ENCODE measurements at regions not wholly inside any gene's neighbourhood (a gene's known extent, or its start where the extent isn't known, plus 50 kb on each side); places are given as distances from the start of the nearest gene placed in this dataset.

DNA sequence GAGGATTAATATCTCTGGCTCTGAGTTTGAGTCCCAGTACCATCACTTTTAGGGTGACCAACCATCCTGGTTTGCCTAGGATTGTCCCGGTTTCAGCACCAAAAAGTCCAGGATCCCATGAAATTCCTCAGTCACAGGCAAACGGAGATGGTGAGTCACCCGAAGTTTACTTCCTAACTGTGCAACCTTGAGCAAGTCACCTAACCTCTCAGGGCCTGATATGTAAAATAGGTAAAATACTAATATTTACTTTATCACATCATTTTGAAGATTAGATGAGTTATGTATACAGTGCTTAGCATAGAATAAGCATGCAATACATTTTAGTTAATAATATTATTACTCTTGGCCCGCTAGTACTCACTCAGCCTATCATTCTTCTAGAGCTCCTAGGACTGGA is 91.1 kb upstream of the KCNMB2 start:
- Histone ChIP-seq H3K4me3 (ENCODE audit: low read length) (no peak overlapping the region), H4K20me1 (ENCODE audit: control insufficient read depth, insufficient read depth, low read depth, low read length) (no peaks in the 10 kb centered on the region), H3K27ac (ENCODE audit: low read depth, low read length) (no peak overlapping the region), H3K79me2 (ENCODE audit: control insufficient read depth, low read length) (no peaks in the 10 kb centered on the region), H3K4me2 (ENCODE audit: low read length) (no peak overlapping the region), H3K36me3 (ENCODE audit: control insufficient read depth, low read length) (0 out of 2 replicates have a peak, but pooled peaks cover 3% of the 10 kb centered on the region), H3K4me1 (ENCODE audit: control insufficient read depth, low read length) (peaks cover 27% of the 10 kb centered on the region), H3K27me3 (ENCODE audit: control insufficient read depth, low read length) (no peaks in the 10 kb centered on the region), H3K9me2 (replicated peaks; ENCODE audit: control insufficient read depth, low read length) (no peaks in the 10 kb centered on the region), H3K9me3 (ENCODE audit: control insufficient read depth, insufficient read depth, low read length) (peaks cover 9% of the 10 kb centered on the region; the same call in 1 of the 2 replicates), H3F3A (ENCODE audit: control insufficient read depth, insufficient read depth) (no peaks in the 10 kb centered on the region)
- TF ChIP-seq, protein P1, sequence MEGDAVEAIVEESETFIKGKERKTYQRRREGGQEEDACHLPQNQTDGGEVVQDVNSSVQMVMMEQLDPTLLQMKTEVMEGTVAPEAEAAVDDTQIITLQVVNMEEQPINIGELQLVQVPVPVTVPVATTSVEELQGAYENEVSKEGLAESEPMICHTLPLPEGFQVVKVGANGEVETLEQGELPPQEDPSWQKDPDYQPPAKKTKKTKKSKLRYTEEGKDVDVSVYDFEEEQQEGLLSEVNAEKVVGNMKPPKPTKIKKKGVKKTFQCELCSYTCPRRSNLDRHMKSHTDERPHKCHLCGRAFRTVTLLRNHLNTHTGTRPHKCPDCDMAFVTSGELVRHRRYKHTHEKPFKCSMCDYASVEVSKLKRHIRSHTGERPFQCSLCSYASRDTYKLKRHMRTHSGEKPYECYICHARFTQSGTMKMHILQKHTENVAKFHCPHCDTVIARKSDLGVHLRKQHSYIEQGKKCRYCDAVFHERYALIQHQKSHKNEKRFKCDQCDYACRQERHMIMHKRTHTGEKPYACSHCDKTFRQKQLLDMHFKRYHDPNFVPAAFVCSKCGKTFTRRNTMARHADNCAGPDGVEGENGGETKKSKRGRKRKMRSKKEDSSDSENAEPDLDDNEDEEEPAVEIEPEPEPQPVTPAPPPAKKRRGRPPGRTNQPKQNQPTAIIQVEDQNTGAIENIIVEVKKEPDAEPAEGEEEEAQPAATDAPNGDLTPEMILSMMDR (IDR thresholded peaks at IDR 0.05; ENCODE audit: low read depth, low read length, poor library complexity, severe bottlenecking) = no peak
- TF ChIP-seq EZH2phosphoT487 (IDR thresholded peaks at IDR 0.05; ENCODE audit: borderline replicate concordance, low read length) = no peak

DNA sequence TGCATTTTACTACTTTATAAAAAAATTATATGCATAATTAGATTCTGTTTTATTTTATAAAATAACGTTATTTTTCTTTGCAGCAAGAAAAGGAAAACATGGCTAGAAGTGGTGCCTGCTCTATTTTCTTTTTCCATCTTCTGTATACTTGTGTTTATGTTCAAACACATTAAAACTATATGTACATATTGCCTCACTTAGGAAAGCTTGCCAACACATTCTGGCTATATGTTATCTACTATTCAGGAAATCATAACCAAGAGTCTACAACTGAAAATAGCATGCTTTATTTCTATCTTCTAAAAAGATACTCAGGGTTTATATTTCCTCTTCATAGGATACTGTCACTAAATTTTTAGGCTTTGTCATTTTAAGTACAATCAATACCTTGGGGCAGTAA is 90.2 kb upstream of the KCNMB2 start:
- TF ChIP-seq, protein P1 (IDR thresholded peaks at IDR 0.05; ENCODE audit: low read depth, low read length, poor library complexity, severe bottlenecking) = no peak
- TF ChIP-seq EZH2phosphoT487 (IDR thresholded peaks at IDR 0.05; ENCODE audit: borderline replicate concordance, low read length) = no peak
- H3K79me2 ChIP-seq (ENCODE audit: control insufficient read depth, low read length) = no peaks in the 10 kb centered on the region

DNA sequence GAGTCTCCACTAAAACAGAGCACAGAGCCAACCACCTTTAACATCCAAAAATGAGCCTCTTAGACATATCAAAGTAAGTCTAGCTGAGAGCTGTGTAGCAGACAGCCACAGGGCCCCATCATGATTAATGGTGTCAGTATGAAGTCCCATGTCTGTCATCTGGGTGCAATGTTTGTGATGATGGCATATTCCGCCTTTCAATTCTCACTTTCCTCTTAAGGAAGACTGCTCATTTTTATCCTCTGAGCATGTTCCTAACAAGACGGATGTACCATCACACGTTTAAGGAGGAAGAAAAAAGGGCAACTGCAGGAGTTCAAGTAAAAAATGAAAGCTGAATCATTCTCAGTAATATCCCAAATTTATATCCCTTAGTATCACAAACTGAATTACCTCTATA is 85.8 kb upstream of the KCNMB2 start:
- no peaks in the 10 kb centered on the region for H3K9me2 ChIP-seq (replicated peaks; ENCODE audit: control insufficient read depth, low read length)
- no peak overlapping the region for H3K27ac ChIP-seq (ENCODE audit: low read depth, low read length)
- no peaks in the 10 kb centered on the region for H3K36me3 ChIP-seq (ENCODE audit: control insufficient read depth, low read length)
- no peaks in the 10 kb centered on the region for H3K79me2 ChIP-seq (ENCODE audit: control insufficient read depth, low read length)
- no peaks in the 10 kb centered on the region for H4K20me1 ChIP-seq (ENCODE audit: control insufficient read depth, insufficient read depth, low read depth, low read length)
- peaks cover 9% of the 10 kb centered on the region; the same call in 1 of the 2 replicates for H3K9me3 ChIP-seq (ENCODE audit: control insufficient read depth, insufficient read depth, low read length)
- H3K4me2 ChIP-seq (ENCODE audit: low read length) = no peak overlapping the region
- no peaks in the 10 kb centered on the region for H3F3A ChIP-seq (ENCODE audit: control insufficient read depth, insufficient read depth)
- H3K4me1 ChIP-seq (ENCODE audit: control insufficient read depth, low read length) = peaks cover 25% of the 10 kb centered on the region
- no peak for TF ChIP-seq EZH2phosphoT487 (IDR thresholded peaks at IDR 0.05; ENCODE audit: borderline replicate concordance, low read length)
- TF ChIP-seq, protein P1 (IDR thresholded peaks at IDR 0.05; ENCODE audit: low read depth, low read length, poor library complexity, severe bottlenecking) = no peak
- H3K27me3 ChIP-seq (ENCODE audit: control insufficient read depth, low read length) = no peaks in the 10 kb centered on the region
- H3K4me3 ChIP-seq (ENCODE audit: low read length) = no peak overlapping the region

More for the DNA sequence above, 90.2 kb upstream of the KCNMB2 start:
- H3K36me3 ChIP-seq (ENCODE audit: control insufficient read depth, low read length) = 0 out of 2 replicates have a peak, but pooled peaks cover 3% of the 10 kb centered on the region
- H3K9me2 ChIP-seq (replicated peaks; ENCODE audit: control insufficient read depth, low read length) = no peaks in the 10 kb centered on the region
- no peak overlapping the region for H3K4me3 ChIP-seq (ENCODE audit: low read length)
- H3K4me2 ChIP-seq (ENCODE audit: low read length) = no peak overlapping the region
- no peaks in the 10 kb centered on the region for H3K27me3 ChIP-seq (ENCODE audit: control insufficient read depth, low read length)
- no peak overlapping the region for H3K27ac ChIP-seq (ENCODE audit: low read depth, low read length)
- H3K4me1 ChIP-seq (ENCODE audit: control insufficient read depth, low read length) = peaks cover 27% of the 10 kb centered on the region
- H4K20me1 ChIP-seq (ENCODE audit: control insufficient read depth, insufficient read depth, low read depth, low read length) = no peaks in the 10 kb centered on the region
- H3K9me3 ChIP-seq (ENCODE audit: control insufficient read depth, insufficient read depth, low read length) = peaks cover 9% of the 10 kb centered on the region; the same call in 1 of the 2 replicates
- H3F3A ChIP-seq (ENCODE audit: control insufficient read depth, insufficient read depth) = no peaks in the 10 kb centered on the region
